ENCODE measurements at regions not wholly inside any gene's neighbourhood (a gene's known extent, or its start where the extent isn't known, plus 50 kb on each side); places are given as distances from the start of the nearest gene placed in this dataset.

DNA sequence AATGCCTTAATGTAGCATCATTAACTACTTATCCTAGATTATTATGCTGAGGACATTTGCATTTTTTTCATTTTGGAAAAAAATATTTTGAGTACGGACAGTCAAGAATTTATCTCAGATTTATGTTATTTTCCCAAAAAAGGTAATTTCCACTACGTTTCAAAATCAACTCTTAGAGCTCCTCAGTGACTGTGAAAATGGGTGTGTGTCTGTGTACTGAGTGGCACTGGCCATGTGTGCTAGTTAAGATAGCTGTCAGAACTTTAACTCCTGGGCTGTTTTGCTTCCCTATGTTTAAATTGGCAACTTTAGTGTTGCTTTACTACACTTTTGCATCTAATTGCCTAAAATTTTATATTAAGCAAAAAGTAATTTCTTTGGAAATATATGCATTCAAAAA is 927.4 kb downstream of the EFNB2 start:
- H3K27ac ChIP-seq, result no peak overlapping the region
- H3K4me1 ChIP-seq (replicated peaks in 1 of 2), result no peaks in the 10 kb centered on the region
- no peak overlapping the region for H3K4me3 ChIP-seq
- no peaks in the 10 kb centered on the region for H3K36me3 ChIP-seq (replicated peaks in 1 of 2)
- intact Hi-C loops (cut with DNase I), result no loop called here
- no peak for TF ChIP-seq POLR2A (IDR thresholded peaks at IDR 0.05)
- TF ChIP-seq, protein P1, sequence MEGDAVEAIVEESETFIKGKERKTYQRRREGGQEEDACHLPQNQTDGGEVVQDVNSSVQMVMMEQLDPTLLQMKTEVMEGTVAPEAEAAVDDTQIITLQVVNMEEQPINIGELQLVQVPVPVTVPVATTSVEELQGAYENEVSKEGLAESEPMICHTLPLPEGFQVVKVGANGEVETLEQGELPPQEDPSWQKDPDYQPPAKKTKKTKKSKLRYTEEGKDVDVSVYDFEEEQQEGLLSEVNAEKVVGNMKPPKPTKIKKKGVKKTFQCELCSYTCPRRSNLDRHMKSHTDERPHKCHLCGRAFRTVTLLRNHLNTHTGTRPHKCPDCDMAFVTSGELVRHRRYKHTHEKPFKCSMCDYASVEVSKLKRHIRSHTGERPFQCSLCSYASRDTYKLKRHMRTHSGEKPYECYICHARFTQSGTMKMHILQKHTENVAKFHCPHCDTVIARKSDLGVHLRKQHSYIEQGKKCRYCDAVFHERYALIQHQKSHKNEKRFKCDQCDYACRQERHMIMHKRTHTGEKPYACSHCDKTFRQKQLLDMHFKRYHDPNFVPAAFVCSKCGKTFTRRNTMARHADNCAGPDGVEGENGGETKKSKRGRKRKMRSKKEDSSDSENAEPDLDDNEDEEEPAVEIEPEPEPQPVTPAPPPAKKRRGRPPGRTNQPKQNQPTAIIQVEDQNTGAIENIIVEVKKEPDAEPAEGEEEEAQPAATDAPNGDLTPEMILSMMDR (IDR thresholded peaks at IDR 0.05), result no peak
- WGBS, 4 donors, result 57 to 76% (median 65%) methylated on average over 2 of the region's 2 CpGs
- no peaks in the 10 kb centered on the region for H3K9me3 ChIP-seq (replicated peaks in 1 of 3)
- DNase-seq, result no peak
- no peaks in the 10 kb centered on the region for H3K27me3 ChIP-seq

DNA sequence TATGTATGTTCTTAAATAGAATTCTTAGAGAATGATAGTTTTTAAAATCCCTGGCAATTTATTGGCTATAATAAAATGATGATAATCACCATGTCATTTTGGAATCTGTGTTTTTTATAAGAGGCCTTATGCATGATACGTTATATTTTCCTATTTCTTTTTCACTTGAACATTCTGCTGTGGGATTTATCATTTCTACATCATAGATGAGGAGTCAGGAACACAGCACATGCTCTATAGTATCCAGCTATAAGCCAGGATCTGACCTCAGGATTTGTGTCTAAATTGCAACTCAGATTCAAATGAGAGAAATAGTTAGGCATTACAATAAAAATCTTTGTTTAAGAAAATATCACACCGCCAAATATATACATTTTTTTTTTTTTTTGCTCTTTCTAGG is 928.0 kb downstream of the EFNB2 start:
- no peak for TF ChIP-seq POLR2A (IDR thresholded peaks at IDR 0.05)
- TF ChIP-seq, protein P1 (IDR thresholded peaks at IDR 0.05), result no peak
- Histone ChIP-seq H3K4me1 (replicated peaks in 1 of 2) (no peaks in the 10 kb centered on the region), H3K9me3 (replicated peaks in 1 of 3) (no peaks in the 10 kb centered on the region), H3K36me3 (replicated peaks in 1 of 2) (no peaks in the 10 kb centered on the region), H3K27ac (no peak overlapping the region), H3K4me3 (no peak overlapping the region), H3K27me3 (no peaks in the 10 kb centered on the region)
- DNase-seq, result no peak
- intact Hi-C loops (cut with DNase I), result no loop called here
- 83 to 90% (median 87%) methylated on average over 2 of the region's 2 CpGs for WGBS, 4 donors

DNA sequence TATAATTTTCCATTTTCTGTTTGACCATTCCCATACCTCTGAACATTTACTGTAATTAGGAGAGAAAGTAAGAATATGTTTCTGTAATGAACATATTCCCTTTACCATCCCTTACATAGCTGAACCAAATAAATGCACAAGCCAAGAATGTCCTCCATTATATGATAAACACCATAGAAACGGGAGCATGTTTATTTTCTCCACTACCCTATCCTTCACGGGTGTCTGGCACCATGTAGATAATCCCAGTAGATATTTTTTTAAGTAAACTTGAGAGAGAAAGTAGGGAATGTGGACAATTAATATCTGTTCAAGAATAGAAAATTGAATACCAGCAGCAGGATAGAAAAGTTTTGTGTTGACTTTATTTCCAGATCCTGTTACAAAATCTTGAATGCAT is 928.4 kb downstream of the EFNB2 start:
- no peak for TF ChIP-seq POLR2A (IDR thresholded peaks at IDR 0.05)
- no peaks in the 10 kb centered on the region for H3K9me3 ChIP-seq (replicated peaks in 1 of 3)
- WGBS, 4 donors, result 34 to 62% (median 54%) methylated on average over 2 of the region's 2 CpGs
- no peaks in the 10 kb centered on the region for H3K36me3 ChIP-seq (replicated peaks in 1 of 2)
- intact Hi-C loops (cut with DNase I), result no loop called here
- no peaks in the 10 kb centered on the region for H3K27me3 ChIP-seq
- no peak for DNase-seq
- H3K4me3 ChIP-seq, result no peak overlapping the region
- no peak overlapping the region for H3K27ac ChIP-seq
- H3K4me1 ChIP-seq (replicated peaks in 1 of 2), result no peaks in the 10 kb centered on the region

DNA sequence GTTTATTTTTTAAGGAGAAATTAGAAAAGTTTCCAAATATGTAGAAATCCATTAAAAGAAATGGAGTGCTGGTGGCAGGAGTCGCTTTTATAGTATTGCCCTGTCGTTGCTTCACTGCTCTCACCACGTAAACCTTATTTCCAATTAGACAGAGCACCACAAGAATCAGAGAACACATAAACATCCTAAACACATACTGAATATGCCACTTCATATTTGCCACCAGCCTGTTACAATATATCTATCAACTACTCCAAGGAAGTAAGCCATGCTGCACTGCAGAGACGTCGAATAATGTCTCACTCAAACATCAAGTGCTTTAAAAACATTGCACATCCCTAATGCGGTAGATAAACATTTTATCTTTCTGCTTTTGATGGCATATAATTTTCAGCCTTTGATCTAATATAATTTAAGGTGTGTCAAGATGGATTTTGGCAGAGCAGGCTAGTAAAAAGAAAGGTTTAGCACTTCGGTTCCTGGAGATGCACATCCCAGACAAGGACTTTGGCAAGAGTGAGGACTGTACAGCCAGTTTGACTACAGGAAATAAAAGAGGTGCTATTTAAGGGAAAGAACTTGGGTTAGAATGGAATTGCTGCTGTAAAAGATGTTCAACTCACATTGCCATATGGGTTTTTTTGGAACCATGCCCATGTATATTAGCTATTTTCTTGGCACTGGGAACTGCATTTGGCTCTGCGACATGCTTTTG is 932.3 kb downstream of the EFNB2 start:
- Histone ChIP-seq H3K4me1 (replicated peaks in 1 of 2) (no peaks in the 10 kb centered on the region), H3K4me3 (no peak overlapping the region), H3K27me3 (no peaks in the 10 kb centered on the region), H3K36me3 (replicated peaks in 1 of 2) (no peaks in the 10 kb centered on the region), H3K27ac (no peak overlapping the region), H3K9me3 (replicated peaks in 1 of 3) (no peaks in the 10 kb centered on the region)
- no peak for DNase-seq
- TF ChIP-seq, protein P1 (IDR thresholded peaks at IDR 0.05), result no peak
- no peak for TF ChIP-seq POLR2A (IDR thresholded peaks at IDR 0.05)
- 69 to 80% (median 75%) methylated on average over 8 of the region's 8 CpGs for WGBS, 4 donors
- intact Hi-C loops (cut with DNase I), result no loop called here

DNA sequence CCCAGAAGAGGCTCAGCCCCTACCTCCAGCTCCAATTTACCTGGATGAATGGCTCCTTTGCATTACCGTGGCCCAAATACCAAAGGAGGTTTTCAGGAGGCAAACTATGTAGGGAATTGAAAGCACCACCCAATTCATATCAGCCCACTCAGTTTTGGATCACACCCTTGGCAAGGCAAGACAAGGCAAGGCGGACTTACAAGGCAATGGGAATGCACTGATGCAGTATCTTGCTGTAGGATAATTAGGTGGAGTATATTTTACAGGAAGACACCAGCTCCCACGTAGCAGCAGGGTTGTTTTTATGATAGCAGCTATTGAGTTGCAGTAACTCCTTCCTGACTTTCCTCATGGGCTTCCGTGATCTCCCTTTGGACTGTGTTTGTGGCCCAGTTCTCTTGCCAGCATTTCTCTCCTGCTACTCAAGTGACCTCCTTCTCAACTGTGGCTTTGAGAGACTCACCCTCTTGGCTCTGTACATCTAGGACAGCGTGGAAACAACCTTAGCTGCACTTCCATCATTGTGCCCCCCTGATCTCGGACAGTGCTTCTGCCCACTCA is 935.9 kb downstream of the EFNB2 start:
- Histone ChIP-seq H3K9me3 (replicated peaks in 1 of 3) (no peaks in the 10 kb centered on the region), H3K36me3 (replicated peaks in 1 of 2) (no peaks in the 10 kb centered on the region), H3K27ac (no peak overlapping the region), H3K4me3 (no peak overlapping the region), H3K4me1 (replicated peaks in 1 of 2) (no peaks in the 10 kb centered on the region), H3K27me3 (no peaks in the 10 kb centered on the region)
- no peak for DNase-seq
- TF ChIP-seq, protein P1 (IDR thresholded peaks at IDR 0.05), result no peak
- no peak for TF ChIP-seq POLR2A (IDR thresholded peaks at IDR 0.05)
- intact Hi-C loops (cut with DNase I), result no loop called here
- WGBS, 4 donors, result 71 to 78% (median 73%) methylated on average over 6 of the region's 6 CpGs
